OCI-LY1 (cell line): ENCODE measurements at regions not wholly inside any gene's neighbourhood (a gene's known extent, or its start where the extent isn't known, plus 50 kb on each side); places are given as distances from the start of the nearest gene placed in this dataset.

Source experiments
- H2AFZ ChIP-seq: fragments of 200-600 bp; sonication (generic), shearing (Covaris generic); 2 replicates; pipeline ENCODE4 v1.6.0; 2014; ENCODE audit warnings: antibody characterized with exemption, mild to moderate bottlenecking, low read length
- H3F3A ChIP-seq: fragments of 200-600 bp; sonication (generic), shearing (Covaris generic); 2 replicates; pipeline ENCODE4 v1.6.0; 2014; ENCODE audit warnings: mild to moderate bottlenecking, antibody characterized with exemption, low read length, moderate library complexity; ENCODE audit not compliant: insufficient read depth
- H3K27ac ChIP-seq: fragments of 200-600 bp; sonication (generic); 2 replicates; pipeline ENCODE4 v1.5.1; 2014; ENCODE audit warnings: low read length, mixed run types, mild to moderate bottlenecking, low read depth; ENCODE audit not compliant: poor library complexity, severe bottlenecking
- H3K27me3 ChIP-seq: fragments of 200-600 bp; sonication (generic); 2 replicates; pipeline ENCODE4 v1.6.0; 2014; ENCODE audit warnings: antibody characterized with exemption, mild to moderate bottlenecking, low read length, moderate library complexity; ENCODE audit not compliant: insufficient read depth
- H3K36me3 ChIP-seq: fragments of 200-600 bp; sonication (generic); 2 replicates; pipeline ENCODE4 v1.6.1; 2014; ENCODE audit warnings: mild to moderate bottlenecking, antibody characterized with exemption, low read length, moderate library complexity, mixed read lengths; ENCODE audit not compliant: insufficient read depth
- H3K4me1 ChIP-seq: fragments of 200-600 bp; sonication (generic); 2 replicates; pipeline ENCODE4 v1.5.1; 2014; ENCODE audit warnings: mild to moderate bottlenecking, low read length, moderate library complexity; ENCODE audit not compliant: insufficient read depth, severe bottlenecking
- H3K4me2 ChIP-seq: fragments of 200-600 bp; sonication (generic), shearing (Covaris generic); 2 replicates; pipeline ENCODE4 v1.6.1; 2014; ENCODE audit warnings: low read length
- H3K4me3 ChIP-seq: fragments of 200-600 bp; sonication (generic); 2 replicates; pipeline ENCODE4 v1.5.1; 2014; ENCODE audit warnings: low read length, low read depth, mild to moderate bottlenecking, mixed read lengths; ENCODE audit not compliant: poor library complexity, severe bottlenecking
- H3K79me2 ChIP-seq: fragments of 200-600 bp; shearing (Covaris generic); 2 replicates; pipeline ENCODE4 v1.6.1; 2016; ENCODE audit warnings: mixed run types, low read length, mixed read lengths; ENCODE audit not compliant: insufficient read depth
- H3K9ac ChIP-seq: fragments of 200-600 bp; sonication (generic), shearing (Covaris generic); 2 replicates; pipeline ENCODE4 v1.6.1; 2014; ENCODE audit warnings: mild to moderate bottlenecking, low read length, mixed read lengths
- H3K9me2 ChIP-seq: fragments of 200-600 bp; sonication (generic), shearing (Covaris generic); 2 replicates; pipeline ENCODE4 v1.6.1; 2014; ENCODE audit warnings: low read depth, mild to moderate bottlenecking, low read length, mixed read lengths
- H3K9me3 ChIP-seq: fragments of 200-600 bp; shearing (Covaris generic); 2 replicates; pipeline ENCODE4 v1.6.1; 2014; ENCODE audit warnings: low read length, mixed read lengths
- H4K20me1 ChIP-seq: fragments of 200-600 bp; sonication (generic), shearing (Covaris generic); 2 replicates; pipeline ENCODE4 v1.6.0; 2016; ENCODE audit warnings: mild to moderate bottlenecking, low read length; ENCODE audit not compliant: insufficient read depth
- EZH2 ChIP-seq: fragments of 200-600 bp; sonication (generic), shearing (Covaris generic); IDR thresholded peaks from 2 replicates; pipeline ENCODE4 v1.8.0; 2017; ENCODE audit warnings: borderline replicate concordance, mixed run types, mild to moderate bottlenecking, antibody characterized with exemption, low read length, moderate library complexity, mixed read lengths
- TF ChIP-seq, protein P1 (sequence below): fragments of 200-600 bp; sonication (generic), shearing (Covaris generic); IDR thresholded peaks from 2 replicates; pipeline ENCODE4 v1.5.1; 2017; ENCODE audit warnings: mild to moderate bottlenecking, antibody characterized with exemption, low read length, moderate library complexity, mixed read lengths

GRCh38 chr12:60107992-60108391, 512.2 kb downstream of the SLC16A7 start:
- H3K9me2 ChIP-seq = no peaks in the 10 kb centered on the region
- no peaks in the 10 kb centered on the region for H3K27me3 ChIP-seq
- H2AFZ ChIP-seq = no peak overlapping the region
- H4K20me1 ChIP-seq = no peaks in the 10 kb centered on the region
- no peaks in the 10 kb centered on the region for H3K9me3 ChIP-seq
- no peak for TF ChIP-seq EZH2
- TF ChIP-seq, protein P1, sequence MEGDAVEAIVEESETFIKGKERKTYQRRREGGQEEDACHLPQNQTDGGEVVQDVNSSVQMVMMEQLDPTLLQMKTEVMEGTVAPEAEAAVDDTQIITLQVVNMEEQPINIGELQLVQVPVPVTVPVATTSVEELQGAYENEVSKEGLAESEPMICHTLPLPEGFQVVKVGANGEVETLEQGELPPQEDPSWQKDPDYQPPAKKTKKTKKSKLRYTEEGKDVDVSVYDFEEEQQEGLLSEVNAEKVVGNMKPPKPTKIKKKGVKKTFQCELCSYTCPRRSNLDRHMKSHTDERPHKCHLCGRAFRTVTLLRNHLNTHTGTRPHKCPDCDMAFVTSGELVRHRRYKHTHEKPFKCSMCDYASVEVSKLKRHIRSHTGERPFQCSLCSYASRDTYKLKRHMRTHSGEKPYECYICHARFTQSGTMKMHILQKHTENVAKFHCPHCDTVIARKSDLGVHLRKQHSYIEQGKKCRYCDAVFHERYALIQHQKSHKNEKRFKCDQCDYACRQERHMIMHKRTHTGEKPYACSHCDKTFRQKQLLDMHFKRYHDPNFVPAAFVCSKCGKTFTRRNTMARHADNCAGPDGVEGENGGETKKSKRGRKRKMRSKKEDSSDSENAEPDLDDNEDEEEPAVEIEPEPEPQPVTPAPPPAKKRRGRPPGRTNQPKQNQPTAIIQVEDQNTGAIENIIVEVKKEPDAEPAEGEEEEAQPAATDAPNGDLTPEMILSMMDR = no peak
- no peaks in the 10 kb centered on the region for H3K36me3 ChIP-seq
- no peak overlapping the region for H3K27ac ChIP-seq
- H3K4me3 ChIP-seq = no peak overlapping the region
- no peaks in the 10 kb centered on the region for H3K79me2 ChIP-seq
- H3K4me1 ChIP-seq = no peaks in the 10 kb centered on the region
- H3K4me2 ChIP-seq = no peak overlapping the region
- no peaks in the 10 kb centered on the region for H3F3A ChIP-seq
- no peak overlapping the region for H3K9ac ChIP-seq

GRCh38 chr12:60112063-60112462, 516.2 kb downstream of the SLC16A7 start:
- Histone ChIP-seq H3K79me2 (no peaks in the 10 kb centered on the region), H3K36me3 (no peaks in the 10 kb centered on the region), H3K27ac (no peak overlapping the region)

GRCh38 chr12:60112763-60113162, 516.9 kb downstream of the SLC16A7 start:
- no peak overlapping the region for H3K9ac ChIP-seq
- no peaks in the 10 kb centered on the region for H3K79me2 ChIP-seq
- H3F3A ChIP-seq = no peaks in the 10 kb centered on the region
- H2AFZ ChIP-seq = no peak overlapping the region
- TF ChIP-seq, protein P1 = no peak
- TF ChIP-seq EZH2 = no peak
- H3K27ac ChIP-seq = no peak overlapping the region
- no peaks in the 10 kb centered on the region for H3K27me3 ChIP-seq
- H3K9me3 ChIP-seq = no peaks in the 10 kb centered on the region
- no peak overlapping the region for H3K4me2 ChIP-seq
- H4K20me1 ChIP-seq = no peaks in the 10 kb centered on the region
- H3K4me3 ChIP-seq = no peak overlapping the region
- no peaks in the 10 kb centered on the region for H3K4me1 ChIP-seq
- no peaks in the 10 kb centered on the region for H3K9me2 ChIP-seq
- no peaks in the 10 kb centered on the region for H3K36me3 ChIP-seq

More at GRCh38 chr12:60112063-60112462, 516.2 kb downstream of the SLC16A7 start:
- no peaks in the 10 kb centered on the region for H3F3A ChIP-seq
- no peaks in the 10 kb centered on the region for H3K27me3 ChIP-seq
- no peaks in the 10 kb centered on the region for H4K20me1 ChIP-seq
- no peak overlapping the region for H2AFZ ChIP-seq
- H3K4me1 ChIP-seq = no peaks in the 10 kb centered on the region
- H3K9ac ChIP-seq = no peak overlapping the region
- no peak overlapping the region for H3K4me3 ChIP-seq
- H3K9me2 ChIP-seq = no peaks in the 10 kb centered on the region
- H3K4me2 ChIP-seq = no peak overlapping the region
- no peaks in the 10 kb centered on the region for H3K9me3 ChIP-seq
- TF ChIP-seq, protein P1 = no peak
- TF ChIP-seq EZH2 = no peak
